ENCODE measurements at regions not wholly inside any gene's neighbourhood (a gene's known extent, or its start where the extent isn't known, plus 50 kb on each side); places are given as distances from the start of the nearest gene placed in this dataset.

DNA sequence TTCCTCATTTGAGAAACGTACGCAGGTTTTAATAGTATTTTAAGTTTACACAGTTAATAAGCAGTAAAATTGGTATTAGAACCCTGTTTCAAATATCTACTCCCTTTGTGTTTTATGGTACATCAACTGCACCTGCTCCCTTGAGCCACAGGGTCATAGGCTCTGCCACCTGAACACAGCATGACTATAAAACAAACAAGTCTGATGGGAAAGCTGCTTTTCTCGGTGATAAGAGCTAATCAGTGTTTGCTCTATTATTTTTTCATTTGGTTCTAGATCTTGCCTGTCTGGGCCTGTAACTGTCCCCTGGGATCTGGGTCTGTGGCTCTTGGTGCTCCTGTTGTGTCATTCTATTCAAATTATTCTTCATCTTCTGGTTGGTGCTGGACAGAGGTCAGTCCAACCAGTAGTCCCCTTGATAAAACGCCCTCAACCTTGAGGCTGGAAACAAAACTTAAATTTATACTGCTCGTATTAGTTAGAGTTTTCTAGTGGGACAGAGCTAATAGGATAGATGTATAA lies 314.8 kb upstream of the LRP1B start:
- no peak for DNase-seq (ENCODE audit: low spot score in 2 of 2)
- TF ChIP-seq, protein P1, sequence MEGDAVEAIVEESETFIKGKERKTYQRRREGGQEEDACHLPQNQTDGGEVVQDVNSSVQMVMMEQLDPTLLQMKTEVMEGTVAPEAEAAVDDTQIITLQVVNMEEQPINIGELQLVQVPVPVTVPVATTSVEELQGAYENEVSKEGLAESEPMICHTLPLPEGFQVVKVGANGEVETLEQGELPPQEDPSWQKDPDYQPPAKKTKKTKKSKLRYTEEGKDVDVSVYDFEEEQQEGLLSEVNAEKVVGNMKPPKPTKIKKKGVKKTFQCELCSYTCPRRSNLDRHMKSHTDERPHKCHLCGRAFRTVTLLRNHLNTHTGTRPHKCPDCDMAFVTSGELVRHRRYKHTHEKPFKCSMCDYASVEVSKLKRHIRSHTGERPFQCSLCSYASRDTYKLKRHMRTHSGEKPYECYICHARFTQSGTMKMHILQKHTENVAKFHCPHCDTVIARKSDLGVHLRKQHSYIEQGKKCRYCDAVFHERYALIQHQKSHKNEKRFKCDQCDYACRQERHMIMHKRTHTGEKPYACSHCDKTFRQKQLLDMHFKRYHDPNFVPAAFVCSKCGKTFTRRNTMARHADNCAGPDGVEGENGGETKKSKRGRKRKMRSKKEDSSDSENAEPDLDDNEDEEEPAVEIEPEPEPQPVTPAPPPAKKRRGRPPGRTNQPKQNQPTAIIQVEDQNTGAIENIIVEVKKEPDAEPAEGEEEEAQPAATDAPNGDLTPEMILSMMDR (IDR thresholded peaks at IDR 0.05) = no peak
- no peak for TF ChIP-seq EP300 (IDR thresholded peaks at IDR 0.05)
- no peak for TF ChIP-seq POLR2A (IDR thresholded peaks at IDR 0.05)
- no peak for TF ChIP-seq POLR2AphosphoS5 (IDR thresholded peaks at IDR 0.05)
- no peaks in the 10 kb centered on the region for H3K4me1 ChIP-seq
- WGBS = 85% methylated on average over 5 of the region's 5 CpGs
- no peaks in the 10 kb centered on the region for H3K9me3 ChIP-seq
- H3K27me3 ChIP-seq = no peaks in the 10 kb centered on the region
- no peaks in the 10 kb centered on the region for H3K36me3 ChIP-seq
- no peak overlapping the region for H3K27ac ChIP-seq
- no peak overlapping the region for H3K4me3 ChIP-seq

DNA sequence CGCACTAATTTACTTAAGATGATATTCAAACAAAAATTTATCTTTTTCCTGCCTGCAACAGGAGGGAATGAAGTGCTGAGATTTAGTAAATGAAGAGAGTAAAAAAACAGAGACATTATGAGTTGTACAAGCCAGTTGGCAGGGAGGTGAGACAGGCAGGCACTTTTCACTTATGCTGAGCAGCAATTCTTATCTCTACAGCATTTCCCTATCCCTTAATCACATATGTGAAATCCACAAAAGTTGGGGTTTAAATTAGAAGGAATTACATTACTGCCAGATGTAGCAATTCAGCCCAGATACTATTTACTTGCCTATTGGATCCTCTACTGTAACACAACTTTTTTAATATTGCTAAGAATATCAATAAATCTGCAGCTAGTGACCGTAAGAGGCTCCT lies 314.2 kb upstream of the LRP1B start:
- no peaks in the 10 kb centered on the region for H3K27me3 ChIP-seq
- H3K27ac ChIP-seq = no peak overlapping the region
- WGBS = 86% methylated on average over 2 of the region's 2 CpGs
- TF ChIP-seq POLR2AphosphoS5 (IDR thresholded peaks at IDR 0.05) = no peak
- no peak for TF ChIP-seq EP300 (IDR thresholded peaks at IDR 0.05)
- no peak for TF ChIP-seq POLR2A (IDR thresholded peaks at IDR 0.05)
- TF ChIP-seq, protein P1 (IDR thresholded peaks at IDR 0.05) = no peak
- H3K4me3 ChIP-seq = no peak overlapping the region
- H3K9me3 ChIP-seq = no peaks in the 10 kb centered on the region
- H3K36me3 ChIP-seq = no peaks in the 10 kb centered on the region
- no peak for DNase-seq (ENCODE audit: low spot score in 2 of 2)
- H3K4me1 ChIP-seq = no peaks in the 10 kb centered on the region

DNA sequence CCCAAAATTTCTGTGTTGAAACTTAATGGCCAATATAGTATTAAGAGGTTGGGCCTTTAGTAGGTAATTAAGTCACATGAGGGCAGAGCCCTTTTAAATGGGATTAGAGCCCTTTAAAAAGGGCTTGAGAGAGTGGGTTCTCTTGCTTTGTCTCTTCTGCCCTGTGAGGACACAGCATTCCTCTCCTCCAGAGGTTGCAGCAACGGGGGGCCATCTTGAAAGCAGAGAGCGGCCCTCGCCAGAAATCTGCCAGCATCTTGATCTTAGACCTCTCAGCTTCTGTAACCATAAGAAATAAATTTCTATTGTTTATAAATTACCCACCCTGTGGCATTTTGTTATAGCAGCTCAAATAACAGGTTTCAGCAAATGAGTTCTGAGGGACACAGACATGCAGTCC lies 305.0 kb upstream of the LRP1B start:
- DNase-seq (ENCODE audit: low spot score in 2 of 2) = no peak
- Histone ChIP-seq H3K9me3 (no peaks in the 10 kb centered on the region), H3K4me3 (no peak overlapping the region), H3K27me3 (no peaks in the 10 kb centered on the region), H3K4me1 (no peaks in the 10 kb centered on the region), H3K27ac (no peak overlapping the region), H3K36me3 (no peaks in the 10 kb centered on the region)
- TF ChIP-seq POLR2AphosphoS5 (IDR thresholded peaks at IDR 0.05) (no peak), POLR2A (IDR thresholded peaks at IDR 0.05) (no peak), EP300 (IDR thresholded peaks at IDR 0.05) (no peak)
- TF ChIP-seq, protein P1 (IDR thresholded peaks at IDR 0.05) = no peak
- 88% methylated on average over 3 of the region's 3 CpGs for WGBS

DNA sequence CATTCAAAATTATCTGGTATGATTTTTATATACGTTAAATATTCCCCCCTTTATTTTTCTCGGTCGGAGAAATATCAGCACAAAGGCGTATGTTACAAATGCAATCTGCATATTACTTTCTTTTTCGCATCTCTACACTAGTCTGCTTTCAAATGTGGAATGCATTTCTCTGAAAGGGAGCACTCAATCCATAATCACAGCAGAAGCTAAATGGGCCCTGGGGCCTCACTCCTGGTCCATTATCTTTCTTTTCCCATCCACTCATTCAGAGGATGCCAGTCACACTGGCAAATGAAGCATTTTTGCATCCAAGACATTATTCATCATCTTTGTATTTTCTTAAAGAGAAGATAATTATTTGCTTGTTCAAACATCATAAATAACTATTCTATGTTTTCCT lies 295.2 kb upstream of the LRP1B start:
- no peak for TF ChIP-seq EP300 (IDR thresholded peaks at IDR 0.05)
- TF ChIP-seq, protein P1 (IDR thresholded peaks at IDR 0.05) = no peak
- TF ChIP-seq POLR2A (IDR thresholded peaks at IDR 0.05) = no peak
- TF ChIP-seq POLR2AphosphoS5 (IDR thresholded peaks at IDR 0.05) = no peak
- 81% methylated on average over 5 of the region's 5 CpGs for WGBS

DNA sequence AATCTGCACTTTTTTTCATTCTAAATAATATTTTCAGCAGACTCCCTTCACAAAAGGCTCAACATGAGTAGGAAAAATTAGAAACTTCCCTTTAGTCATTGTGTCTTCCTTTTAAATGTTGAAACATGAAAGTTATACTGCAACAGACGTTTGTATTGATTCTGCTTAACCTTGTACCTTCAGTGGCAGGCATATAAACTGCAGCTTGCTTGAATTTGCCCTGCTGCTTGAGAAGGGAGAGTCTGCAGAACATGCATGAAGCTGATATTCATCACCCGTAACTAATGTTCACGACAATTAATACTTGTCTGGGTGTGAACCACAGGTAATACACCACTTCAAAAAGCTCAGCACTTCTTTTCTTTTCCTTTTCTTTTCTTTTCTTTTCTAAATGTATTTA lies 294.7 kb upstream of the LRP1B start:
- H3K27ac ChIP-seq = no peak overlapping the region
- no peaks in the 10 kb centered on the region for H3K27me3 ChIP-seq
- no peak for DNase-seq (ENCODE audit: low spot score in 2 of 2)
- TF ChIP-seq, protein P1 (IDR thresholded peaks at IDR 0.05) = no peak
- no peak for TF ChIP-seq POLR2A (IDR thresholded peaks at IDR 0.05)
- TF ChIP-seq POLR2AphosphoS5 (IDR thresholded peaks at IDR 0.05) = no peak
- TF ChIP-seq EP300 (IDR thresholded peaks at IDR 0.05) = no peak
- H3K4me3 ChIP-seq = no peak overlapping the region
- H3K4me1 ChIP-seq = no peaks in the 10 kb centered on the region
- no peaks in the 10 kb centered on the region for H3K9me3 ChIP-seq
- no peaks in the 10 kb centered on the region for H3K36me3 ChIP-seq
- WGBS = 56% methylated on average over 3 of the region's 3 CpGs

More for the DNA sequence above, 295.2 kb upstream of the LRP1B start:
- Histone ChIP-seq H3K27me3 (no peaks in the 10 kb centered on the region), H3K27ac (no peak overlapping the region), H3K4me3 (no peak overlapping the region), H3K9me3 (no peaks in the 10 kb centered on the region), H3K4me1 (no peaks in the 10 kb centered on the region), H3K36me3 (no peaks in the 10 kb centered on the region)
- no peak for DNase-seq (ENCODE audit: low spot score in 2 of 2)
